Keratinocyte (primary cell): ENCODE measurements at regions not wholly inside any gene's neighbourhood (a gene's known extent, or its start where the extent isn't known, plus 50 kb on each side); places are given as distances from the start of the nearest gene placed in this dataset.

ENCODE experiments used
- EZH2 ChIP-seq: IDR thresholded peaks from one replicate; pipeline ENCODE4 v1.6.1; 2012; ENCODE audit warnings: inconsistent platforms, mild to moderate bottlenecking, low read length, moderate library complexity
- TF ChIP-seq, protein P1 (sequence below), 3 experiments: IDR thresholded peaks in 1 of 3; conservative IDR thresholded peaks in 1 of 3; optimal IDR thresholded peaks in 1 of 3; 2 replicates in 2 of 3; 3 replicates in 1 of 3; pipeline versions ENCODE3 to v1.5.1; 2011; ENCODE audit warnings: low read length in 3 of 3, mild to moderate bottlenecking in 3 of 3, moderate library complexity in 2 of 3, control low read depth in 1 of 3, inconsistent platforms in 1 of 3; ENCODE audit not compliant: insufficient read depth in 2 of 3; ENCODE audit errors: extremely low read depth in 1 of 3

DNA sequence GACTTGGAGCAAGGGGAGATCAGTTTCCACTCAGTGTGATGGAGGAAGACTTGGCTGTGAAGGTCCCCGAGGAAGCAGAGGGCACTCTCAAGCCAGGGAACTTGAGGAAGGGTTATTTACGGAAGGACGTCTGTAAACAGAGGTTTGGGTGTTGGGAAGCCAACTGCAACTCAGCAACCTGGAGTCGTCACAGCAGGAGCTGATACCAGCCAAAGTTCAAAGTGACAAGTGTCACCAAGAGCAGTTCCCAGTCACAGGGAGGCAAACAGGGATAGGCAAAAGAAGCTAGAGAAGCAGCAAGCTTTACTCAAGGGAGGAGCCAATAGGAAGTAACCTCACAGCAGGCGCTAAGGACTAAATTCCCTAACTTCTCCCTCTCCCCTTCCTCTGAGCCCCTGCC lies 205.5 kb downstream of the EFNB2 start:
- TF ChIP-seq, protein P1, sequence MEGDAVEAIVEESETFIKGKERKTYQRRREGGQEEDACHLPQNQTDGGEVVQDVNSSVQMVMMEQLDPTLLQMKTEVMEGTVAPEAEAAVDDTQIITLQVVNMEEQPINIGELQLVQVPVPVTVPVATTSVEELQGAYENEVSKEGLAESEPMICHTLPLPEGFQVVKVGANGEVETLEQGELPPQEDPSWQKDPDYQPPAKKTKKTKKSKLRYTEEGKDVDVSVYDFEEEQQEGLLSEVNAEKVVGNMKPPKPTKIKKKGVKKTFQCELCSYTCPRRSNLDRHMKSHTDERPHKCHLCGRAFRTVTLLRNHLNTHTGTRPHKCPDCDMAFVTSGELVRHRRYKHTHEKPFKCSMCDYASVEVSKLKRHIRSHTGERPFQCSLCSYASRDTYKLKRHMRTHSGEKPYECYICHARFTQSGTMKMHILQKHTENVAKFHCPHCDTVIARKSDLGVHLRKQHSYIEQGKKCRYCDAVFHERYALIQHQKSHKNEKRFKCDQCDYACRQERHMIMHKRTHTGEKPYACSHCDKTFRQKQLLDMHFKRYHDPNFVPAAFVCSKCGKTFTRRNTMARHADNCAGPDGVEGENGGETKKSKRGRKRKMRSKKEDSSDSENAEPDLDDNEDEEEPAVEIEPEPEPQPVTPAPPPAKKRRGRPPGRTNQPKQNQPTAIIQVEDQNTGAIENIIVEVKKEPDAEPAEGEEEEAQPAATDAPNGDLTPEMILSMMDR (optimal IDR thresholded peaks at IDR 0.05 in 1 of 3, IDR thresholded peaks at IDR 0.05 in 1 of 3, conservative IDR thresholded peaks at IDR 0.05 in 1 of 3; ENCODE audit: extremely low read depth in 1 of 3, insufficient read depth in 2 of 3, low read length in 3 of 3), result no peak
- TF ChIP-seq EZH2, result no peak
